MCF 10A (cell line): ENCODE measurements at regions not wholly inside any gene's neighbourhood (a gene's known extent, or its start where the extent isn't known, plus 50 kb on each side); places are given as distances from the start of the nearest gene placed in this dataset.
A peak's percentile ranks its signal among the peaks of the same experiment; 100 is the strongest.

Experiments
- BruUV-seq: library from RNA; stranded (reverse); fragments of 400-500 nt; replicated peaks from 2 replicates; lab custom pipeline; 2021; lab: Mats Ljungman, UMichigan
- CTCF ChIA-PET: fragments of 300-600 bp; sonication (Branson Sonifier 250); formaldehyde crosslinking; extraction: SDS; loops from one replicate; lab custom pipeline; 2021; ENCODE audit warnings: antibody characterized with exemption, inconsistent platforms; lab: Yijun Ruan, JAX
- POLR2A ChIA-PET: fragments of 300-600, 350-650 bp; sonication (Branson Sonifier 250); formaldehyde crosslinking; extraction: SDS; loops from one replicate; lab custom pipeline; 2020; ENCODE audit warnings: antibody characterized with exemption, inconsistent platforms; lab: Yijun Ruan, JAX
- DNase-seq: peaks from one replicate; pipeline ENCODE4 v3.0.0-alpha.2; 2018; ENCODE audit not compliant: unreplicated experiment
- H3K27ac Mint-ChIP-seq: one replicate; pipeline ENCODE4 v1.8.0; 2022; ENCODE audit warnings: mild to moderate bottlenecking, low read depth, mixed read lengths; ENCODE audit not compliant: unreplicated experiment
- H3K27me3 Mint-ChIP-seq: one replicate; pipeline ENCODE4 v1.8.0; 2022; ENCODE audit warnings: mixed read lengths; ENCODE audit not compliant: insufficient read depth, unreplicated experiment
- H3K36me3 Mint-ChIP-seq: one replicate; pipeline ENCODE4 v1.8.0; 2022; ENCODE audit warnings: mild to moderate bottlenecking, moderate library complexity, mixed read lengths; ENCODE audit not compliant: insufficient read depth, unreplicated experiment
- H3K4me1 Mint-ChIP-seq: one replicate; pipeline ENCODE4 v1.8.0; 2022; ENCODE audit warnings: mixed read lengths; ENCODE audit not compliant: insufficient read depth, unreplicated experiment
- H3K4me3 Mint-ChIP-seq: one replicate; pipeline ENCODE4 v1.8.0; 2022; ENCODE audit warnings: mild to moderate bottlenecking, moderate library complexity, mixed read lengths; ENCODE audit not compliant: unreplicated experiment
- H3K9me3 Mint-ChIP-seq: one replicate; pipeline ENCODE4 v1.8.0; 2022; ENCODE audit warnings: mixed read lengths; ENCODE audit not compliant: unreplicated experiment
- CTCF ChIP-seq: fragments of 200-600 bp; IDR thresholded peaks from one replicate; pipeline ENCODE4 v1.8.0; 2022; ENCODE audit warnings: antibody characterized with exemption, mild to moderate bottlenecking; ENCODE audit not compliant: unreplicated experiment
- intact Hi-C: fragments of 100-400 bp; cut with micrococcal nuclease; formaldehyde crosslinking; loops from 2 replicates; pipeline ENCODE4 v1.14.1; 2022

- no peak for DNase-seq
- CTCF ChIA-PET = interaction anchor here (0.6 to 0.7 kb wide), 4 partner anchors 68 to 1946 kb away, joined by 3 to 4 read pairs (median 3); partner anchors contain the start of gene SLITRK6
- intact Hi-C loops = no loop called here
- TF ChIP-seq CTCF = no peak
- no TSS peak for BruUV-seq
- no peaks in the 10 kb centered on the region for H3K4me1 Mint-ChIP-seq
- H3K27me3 Mint-ChIP-seq = no peaks in the 10 kb centered on the region
- peaks cover 8% of the 10 kb centered on the region for H3K9me3 Mint-ChIP-seq
- H3K4me3 Mint-ChIP-seq = no peak overlapping the region
- H3K27ac Mint-ChIP-seq = no peak overlapping the region
- no peaks in the 10 kb centered on the region for H3K36me3 Mint-ChIP-seq
- POLR2A ChIA-PET = no interaction called here
Observed at GRCh38 chr13:85386424-85386823, 412.8 kb downstream of the SLITRK6 start.

DNA sequence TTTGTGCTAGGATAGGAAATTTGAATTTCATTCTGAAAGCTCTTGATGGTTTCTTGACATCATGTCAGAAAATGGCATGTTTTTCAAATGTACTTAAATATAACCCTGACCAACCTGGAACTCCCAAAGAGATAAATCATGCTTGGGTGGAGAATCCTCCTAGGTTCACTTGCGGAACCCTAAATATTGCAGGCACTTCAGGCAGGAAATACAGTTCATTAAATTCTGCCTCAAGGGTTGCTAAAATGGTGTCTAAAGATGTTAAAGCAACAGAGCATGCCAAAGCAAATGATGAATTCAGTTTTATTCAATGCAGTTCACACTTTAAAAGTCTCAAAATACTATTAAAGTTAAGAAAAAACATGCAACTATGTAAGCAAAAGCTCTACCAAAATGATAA lies 415.9 kb downstream of the SLITRK6 start:
- no peak overlapping the region for H3K27ac Mint-ChIP-seq
- H3K4me3 Mint-ChIP-seq = no peak overlapping the region
- no peaks in the 10 kb centered on the region for H3K36me3 Mint-ChIP-seq
- no peak for DNase-seq
- ChIA-PET POLR2A (no interaction called here), CTCF (no interaction called here)
- peaks cover 12% of the 10 kb centered on the region for H3K4me1 Mint-ChIP-seq
- no peak for TF ChIP-seq CTCF
- no peaks in the 10 kb centered on the region for H3K27me3 Mint-ChIP-seq
- intact Hi-C loops = no loop called here
- no TSS peak for BruUV-seq
- peaks cover 6% of the 10 kb centered on the region for H3K9me3 Mint-ChIP-seq

GRCh38 chr13:85381082-85381481 lies 418.1 kb downstream of the SLITRK6 start:
- DNase-seq = no peak
- BruUV-seq = no TSS peak
- H3K27ac Mint-ChIP-seq = no peak overlapping the region
- peaks cover 16% of the 10 kb centered on the region for H3K4me1 Mint-ChIP-seq
- intact Hi-C loops = no loop called here
- no peaks in the 10 kb centered on the region for H3K27me3 Mint-ChIP-seq
- CTCF ChIA-PET = interaction anchor here (0.5 kb wide), 1 partner anchor 375 kb away, joined by 3 read pairs; no protein-coding TSS in a partner anchor
- no peaks in the 10 kb centered on the region for H3K36me3 Mint-ChIP-seq
- POLR2A ChIA-PET = no interaction called here
- TF ChIP-seq CTCF = no peak
- no peak overlapping the region for H3K4me3 Mint-ChIP-seq
- H3K9me3 Mint-ChIP-seq = no peaks in the 10 kb centered on the region

DNA sequence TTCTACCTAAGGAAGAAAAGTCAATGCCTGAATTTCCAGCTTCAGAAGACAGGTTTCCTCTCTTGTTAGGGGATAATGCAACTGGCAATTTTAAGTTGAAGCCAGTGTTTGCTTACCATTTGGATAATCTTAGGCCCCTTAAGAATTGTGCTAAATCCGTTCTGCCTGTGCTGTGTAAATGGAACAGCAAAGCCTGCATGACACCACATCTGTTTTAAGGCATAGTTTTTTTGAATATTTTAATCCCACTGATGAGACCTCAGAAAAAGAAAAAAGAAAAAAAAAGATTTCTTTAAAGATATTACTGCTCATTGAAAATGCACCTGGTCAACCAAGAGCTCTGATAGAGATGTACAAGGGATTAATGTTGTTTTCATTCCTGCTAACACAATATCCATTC lies 419.2 kb downstream of the SLITRK6 start:
- Mint-ChIP-seq H3K27ac (no peak overlapping the region), H3K36me3 (no peaks in the 10 kb centered on the region), H3K27me3 (no peaks in the 10 kb centered on the region), H3K4me1 (peaks cover 16% of the 10 kb centered on the region), H3K9me3 (no peaks in the 10 kb centered on the region), H3K4me3 (peak overlapping the region; percentile 52)
- no peak for DNase-seq
- no TSS peak for BruUV-seq
- CTCF ChIA-PET = interaction anchor here (0.7 to 1.1 kb wide), 2 partner anchors 116 to 483 kb away, joined by 3 read pairs; no protein-coding TSS in a partner anchor
- intact Hi-C loops = no loop called here
- TF ChIP-seq CTCF = no peak
- POLR2A ChIA-PET = interaction anchor here (0.6 to 1.5 kb wide), 2 partner anchors 110 to 120 kb away, joined by 3 read pairs; no protein-coding TSS in a partner anchor
